ENCODE measurements at regions not wholly inside any gene's neighbourhood (a gene's known extent, or its start where the extent isn't known, plus 50 kb on each side); places are given as distances from the start of the nearest gene placed in this dataset.

GRCh38 chr3:73719413-73719851 lies 94.7 kb upstream of the PDZRN3 start:
- H4K20me1 ChIP-seq (ENCODE audit: insufficient read depth, low read length): no peaks in the 10 kb centered on the region
- H3K36me3 ChIP-seq (replicated peaks in 1 of 2; ENCODE audit: control insufficient read depth in 1 of 2, insufficient read depth in 2 of 2, low read length in 2 of 2): no peaks in the 10 kb centered on the region
- 100% methylated on average over 1 of the region's 5 CpGs for WGBS (ENCODE audit: insufficient coverage)
- Mint-ChIP-seq H3K27me3 (ENCODE audit: low read depth in 3 of 3) (peaks cover 0 to 1% (median under 1%) of the 10 kb centered on the region in 3 donors), H3K4me1 (no peaks in the 10 kb centered on the region), H3K27ac (no peak overlapping the region), H3K36me3 (no peaks in the 10 kb centered on the region), H3K4me3 (no peak overlapping the region), H3K9me3 (peaks cover 0 to 8% (median 4%) of the 10 kb centered on the region in 7 donors)
- H3K4me1 ChIP-seq (ENCODE audit: control insufficient read depth in 1 of 2, insufficient read depth in 2 of 2, low read length in 2 of 2): no peaks in the 10 kb centered on the region
- H3K9me3 ChIP-seq (replicated peaks in 1 of 2; ENCODE audit: control insufficient read depth in 1 of 2, insufficient read depth in 1 of 2, low read length in 2 of 2): peaks cover 10 to 14% of the 10 kb centered on the region in 2 donors
- no peaks in the 10 kb centered on the region for H3K27me3 ChIP-seq (ENCODE audit: control insufficient read depth in 2 of 2, insufficient read depth in 2 of 2, low read length in 2 of 2)
- H2AFZ ChIP-seq (ENCODE audit: insufficient read depth, low read depth, low read length, poor library complexity, severe bottlenecking): no peak overlapping the region
- intact Hi-C loops (cut with micrococcal nuclease): no loop called here
- H3K79me2 ChIP-seq (ENCODE audit: insufficient read depth, low read length): no peaks in the 10 kb centered on the region
- no peak overlapping the region for H3K27ac ChIP-seq (ENCODE audit: low read depth in 1 of 2, low read length in 2 of 2)
- no peak for DNase-seq
- no peak overlapping the region for H3K4me2 ChIP-seq (replicated peaks; ENCODE audit: extremely low read depth, low read length, poor library complexity, severe bottlenecking)
- H3K4me3 ChIP-seq (replicated peaks in 1 of 3; ENCODE audit: low read depth in 2 of 3, low read length in 3 of 3): no peak overlapping the region
- TF ChIP-seq, protein P1, sequence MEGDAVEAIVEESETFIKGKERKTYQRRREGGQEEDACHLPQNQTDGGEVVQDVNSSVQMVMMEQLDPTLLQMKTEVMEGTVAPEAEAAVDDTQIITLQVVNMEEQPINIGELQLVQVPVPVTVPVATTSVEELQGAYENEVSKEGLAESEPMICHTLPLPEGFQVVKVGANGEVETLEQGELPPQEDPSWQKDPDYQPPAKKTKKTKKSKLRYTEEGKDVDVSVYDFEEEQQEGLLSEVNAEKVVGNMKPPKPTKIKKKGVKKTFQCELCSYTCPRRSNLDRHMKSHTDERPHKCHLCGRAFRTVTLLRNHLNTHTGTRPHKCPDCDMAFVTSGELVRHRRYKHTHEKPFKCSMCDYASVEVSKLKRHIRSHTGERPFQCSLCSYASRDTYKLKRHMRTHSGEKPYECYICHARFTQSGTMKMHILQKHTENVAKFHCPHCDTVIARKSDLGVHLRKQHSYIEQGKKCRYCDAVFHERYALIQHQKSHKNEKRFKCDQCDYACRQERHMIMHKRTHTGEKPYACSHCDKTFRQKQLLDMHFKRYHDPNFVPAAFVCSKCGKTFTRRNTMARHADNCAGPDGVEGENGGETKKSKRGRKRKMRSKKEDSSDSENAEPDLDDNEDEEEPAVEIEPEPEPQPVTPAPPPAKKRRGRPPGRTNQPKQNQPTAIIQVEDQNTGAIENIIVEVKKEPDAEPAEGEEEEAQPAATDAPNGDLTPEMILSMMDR (IDR thresholded peaks at IDR 0.05): no peak
- no peak overlapping the region for H3K9ac ChIP-seq (ENCODE audit: insufficient read depth, low read length, poor library complexity, severe bottlenecking)

DNA sequence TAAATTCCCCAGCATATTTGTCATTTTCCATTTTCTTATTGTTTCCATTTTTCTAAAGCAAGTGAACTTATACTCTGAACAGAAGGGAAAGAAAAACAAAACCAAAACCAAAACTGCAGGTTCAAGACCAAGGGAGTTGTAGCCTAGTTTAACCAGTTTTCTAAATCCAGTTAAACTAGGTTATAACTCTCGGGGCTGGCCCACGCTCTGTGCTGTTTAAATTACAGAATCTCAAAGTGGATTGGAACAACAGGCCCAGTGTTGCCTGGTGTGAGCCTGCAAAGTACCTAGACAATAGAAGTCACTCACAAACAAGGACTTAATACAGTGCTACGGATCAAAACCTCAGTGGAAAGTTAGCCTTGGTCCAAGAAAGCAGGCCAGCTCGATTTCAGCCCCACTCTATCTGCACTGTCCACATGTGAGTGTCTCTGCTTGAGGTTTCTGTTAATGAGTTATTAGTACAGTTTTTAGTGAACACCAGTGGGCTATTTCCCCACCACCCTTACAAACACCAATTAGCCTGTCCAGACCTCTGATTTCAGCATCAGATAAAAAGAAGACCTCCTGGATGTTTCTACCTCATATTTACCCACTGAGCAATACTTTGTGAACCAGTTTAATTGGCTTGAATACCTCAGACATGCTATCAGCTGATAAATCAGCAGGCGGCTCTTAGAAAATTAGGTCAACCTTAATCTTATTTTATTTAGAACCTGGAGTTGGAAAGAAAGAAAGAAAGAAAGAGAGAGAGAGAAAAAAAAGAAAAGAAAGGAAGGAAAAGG lies 93.8 kb upstream of the PDZRN3 start:
- Histone ChIP-seq H3K4me3 (replicated peaks in 1 of 3; ENCODE audit: low read depth in 2 of 3, low read length in 3 of 3) (no peak overlapping the region), H4K20me1 (ENCODE audit: insufficient read depth, low read length) (no peaks in the 10 kb centered on the region), H3K4me1 (ENCODE audit: control insufficient read depth in 1 of 2, insufficient read depth in 2 of 2, low read length in 2 of 2) (no peaks in the 10 kb centered on the region), H3K4me2 (replicated peaks; ENCODE audit: extremely low read depth, low read length, poor library complexity, severe bottlenecking) (no peak overlapping the region), H3K36me3 (replicated peaks in 1 of 2; ENCODE audit: control insufficient read depth in 1 of 2, insufficient read depth in 2 of 2, low read length in 2 of 2) (no peaks in the 10 kb centered on the region), H3K9me3 (replicated peaks in 1 of 2; ENCODE audit: control insufficient read depth in 1 of 2, insufficient read depth in 1 of 2, low read length in 2 of 2) (peaks cover 10 to 14% of the 10 kb centered on the region in 2 donors), H3K9ac (ENCODE audit: insufficient read depth, low read length, poor library complexity, severe bottlenecking) (no peak overlapping the region), H3K27ac (ENCODE audit: low read depth in 1 of 2, low read length in 2 of 2) (no peak overlapping the region), H2AFZ (ENCODE audit: insufficient read depth, low read depth, low read length, poor library complexity, severe bottlenecking) (no peak overlapping the region), H3K27me3 (ENCODE audit: control insufficient read depth in 2 of 2, insufficient read depth in 2 of 2, low read length in 2 of 2) (no peaks in the 10 kb centered on the region), H3K79me2 (ENCODE audit: insufficient read depth, low read length) (no peaks in the 10 kb centered on the region)
- TF ChIP-seq, protein P1 (IDR thresholded peaks at IDR 0.05): no peak
- peaks cover 0 to 1% (median 1%) of the 10 kb centered on the region in 3 donors for H3K27me3 Mint-ChIP-seq (ENCODE audit: low read depth in 3 of 3)
- no peak for DNase-seq
- intact Hi-C loops (cut with micrococcal nuclease): no loop called here
- no peak overlapping the region for H3K27ac Mint-ChIP-seq
- H3K4me3 Mint-ChIP-seq: no peak overlapping the region
- H3K36me3 Mint-ChIP-seq: no peaks in the 10 kb centered on the region
- no peaks in the 10 kb centered on the region for H3K4me1 Mint-ChIP-seq
- H3K9me3 Mint-ChIP-seq: peaks cover 0 to 8% (median 4%) of the 10 kb centered on the region in 7 donors
- WGBS (ENCODE audit: insufficient coverage): 80% methylated on average over 1 of the region's 5 CpGs

Data from CD14-positive monocyte (primary cell).